NCI-H748 (cell line): ENCODE measurements at regions not wholly inside any gene's neighbourhood (a gene's known extent, or its start where the extent isn't known, plus 50 kb on each side); places are given as distances from the start of the nearest gene placed in this dataset.
"Not testable (repeated sequence)": the region's sequence is repeated elsewhere in the genome, so short reads cannot be mapped to it uniquely, and the experiment has no call there.

Experiments used
- DNase-seq: peaks from one replicate; lab custom pipeline; 2025; ENCODE audit not compliant: unreplicated experiment; lab: John Stamatoyannopoulos, UW

DNA sequence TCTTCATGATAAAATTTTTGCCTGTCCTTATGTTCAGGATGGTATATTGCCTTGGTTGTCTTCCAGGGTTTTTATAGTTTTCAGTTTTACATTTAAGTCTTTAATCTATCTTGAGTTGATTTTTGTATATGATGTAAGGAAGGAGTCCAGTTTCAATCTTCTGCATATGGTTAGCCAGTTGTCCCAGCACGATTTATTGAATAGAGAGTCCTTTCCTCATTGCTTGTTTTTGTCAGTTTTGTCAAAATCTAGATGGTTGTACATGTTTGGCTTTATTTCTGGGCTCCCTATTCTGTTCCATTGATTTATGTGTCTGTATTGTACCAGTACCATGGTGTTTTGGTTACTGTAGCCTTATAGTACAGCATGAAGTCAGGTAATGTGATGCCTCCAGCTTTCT, 91.6 kb upstream of the FAM98A start:
- not testable (repeated sequence) for DNase-seq

DNA sequence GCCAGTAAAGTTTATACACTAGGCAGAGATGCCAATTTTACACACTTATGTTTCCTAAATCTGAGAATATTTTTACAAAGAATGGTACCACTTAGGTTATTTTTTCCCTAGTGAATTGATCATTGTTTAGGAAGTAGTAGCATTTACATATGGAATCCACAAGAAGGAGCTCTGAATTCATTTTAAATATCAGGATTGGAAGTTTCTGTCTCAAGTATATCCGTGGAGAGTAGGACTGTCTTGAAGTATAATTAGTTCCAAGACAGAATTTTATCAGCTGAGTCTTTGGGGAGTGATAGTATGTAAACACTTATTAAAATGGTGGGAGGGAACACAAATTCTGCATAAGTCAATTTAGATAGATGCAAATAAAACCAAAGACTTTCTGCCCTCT, 82.3 kb upstream of the FAM98A start:
- no peak for DNase-seq

- DNase-seq: no peak
These were observed 81.7 kb upstream of the FAM98A start for GRCh38 chr2:33680644-33681363.

DNA sequence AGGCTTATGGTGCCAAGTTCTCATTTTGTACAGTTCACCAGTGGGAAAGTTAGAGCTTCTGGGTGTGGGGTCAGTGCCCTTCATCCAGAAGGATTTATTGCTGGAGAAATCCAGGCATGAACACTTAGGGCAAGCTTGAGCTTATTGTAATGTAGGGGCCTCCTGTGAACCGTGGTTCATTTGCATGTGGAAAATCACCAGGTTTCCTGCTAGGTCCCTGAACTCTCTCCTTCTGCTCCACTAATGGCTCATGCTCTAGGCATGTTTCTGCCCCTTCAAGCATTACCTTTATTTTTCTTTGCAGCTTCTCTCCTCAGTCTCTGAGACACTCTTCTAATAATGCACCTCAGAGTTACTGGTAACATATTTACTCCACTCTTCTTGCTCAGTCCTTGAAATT, 79.3 kb upstream of the FAM98A start:
- DNase-seq: no peak

DNA sequence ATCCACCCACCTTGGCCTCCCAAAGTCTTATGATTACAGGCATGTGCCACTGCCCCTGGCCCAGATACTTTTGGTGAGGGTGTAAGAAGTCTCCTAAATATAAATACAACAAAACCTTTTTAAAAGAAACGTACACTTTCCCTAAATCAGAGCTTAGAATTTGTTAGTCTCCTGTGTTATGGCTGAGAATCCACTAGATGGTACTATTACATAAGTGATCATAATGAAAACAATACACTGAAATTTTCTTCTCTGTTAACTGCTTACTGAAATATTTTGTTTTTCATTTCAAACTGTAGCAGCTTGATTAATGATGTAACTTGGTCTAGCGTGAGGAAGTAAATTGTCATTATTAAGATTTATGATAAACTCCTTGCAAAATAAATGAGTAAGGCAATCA, 74.8 kb upstream of the FAM98A start:
- DNase-seq: no peak

GRCh38 chr2:33672896-33673295, 73.8 kb upstream of the FAM98A start:
- DNase-seq: no peak

DNA sequence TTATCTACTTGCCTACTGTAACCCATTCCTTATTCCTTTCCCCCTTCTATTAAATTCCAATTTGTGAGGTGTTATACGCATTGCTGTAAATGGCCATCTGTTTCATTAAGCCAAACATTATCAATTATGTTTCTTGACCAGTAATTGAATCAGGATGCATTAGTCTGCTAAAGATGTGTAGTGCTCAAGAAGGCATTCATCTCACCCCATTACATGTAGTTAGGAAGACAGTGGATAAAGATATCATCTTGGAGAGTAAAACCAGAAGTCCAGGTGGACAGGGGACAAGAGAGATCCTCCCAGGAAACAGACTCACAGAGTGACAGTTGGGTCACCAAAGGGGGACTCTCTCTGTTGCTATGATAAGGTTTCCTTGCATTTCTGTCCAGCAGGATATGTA, 73.3 kb upstream of the FAM98A start:
- no peak for DNase-seq

GRCh38 chr2:33671198-33671597, 72.1 kb upstream of the FAM98A start:
- no peak for DNase-seq

- DNase-seq: no peak
These were observed 71.4 kb upstream of the FAM98A start for GRCh38 chr2:33670392-33670937.

DNA sequence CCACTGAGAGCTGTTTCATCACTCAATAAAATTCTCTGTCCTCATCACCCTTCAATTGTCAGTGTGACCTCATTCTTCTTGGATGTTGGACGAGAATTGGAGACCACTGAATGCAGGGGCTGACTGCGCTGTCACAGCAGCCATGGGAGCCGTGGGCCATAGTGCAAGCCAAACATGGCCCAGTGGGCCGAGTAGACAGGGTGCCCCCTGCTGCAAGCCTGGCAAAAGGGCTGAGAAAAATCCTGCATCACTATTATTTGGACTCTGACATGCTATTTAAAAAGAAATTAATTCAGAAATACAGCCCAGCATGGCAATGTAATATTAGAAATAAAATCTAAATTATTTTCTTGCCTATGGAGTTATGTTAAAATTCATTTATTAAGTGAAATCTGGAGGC, 67.8 kb upstream of the FAM98A start:
- DNase-seq: no peak

DNA sequence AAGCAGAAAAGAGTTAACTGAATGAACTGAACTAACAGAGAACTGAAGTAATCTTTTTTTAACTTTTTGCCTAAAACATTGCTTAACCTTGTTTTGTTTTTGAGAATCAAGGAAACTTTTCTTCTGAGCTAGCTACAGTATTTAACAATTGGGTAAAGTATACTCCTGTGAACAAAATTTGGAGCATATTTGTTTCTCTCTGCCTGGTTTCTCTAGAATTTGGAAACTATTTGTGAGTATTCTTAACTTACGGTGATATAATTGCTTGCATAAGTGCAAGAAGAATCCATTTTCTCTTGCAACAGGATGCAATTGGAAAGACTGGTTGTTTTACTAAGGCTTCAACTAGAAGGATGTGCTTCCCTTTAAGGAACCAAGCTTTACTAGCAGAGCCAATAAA, 65.9 kb upstream of the FAM98A start:
- no peak for DNase-seq

DNA sequence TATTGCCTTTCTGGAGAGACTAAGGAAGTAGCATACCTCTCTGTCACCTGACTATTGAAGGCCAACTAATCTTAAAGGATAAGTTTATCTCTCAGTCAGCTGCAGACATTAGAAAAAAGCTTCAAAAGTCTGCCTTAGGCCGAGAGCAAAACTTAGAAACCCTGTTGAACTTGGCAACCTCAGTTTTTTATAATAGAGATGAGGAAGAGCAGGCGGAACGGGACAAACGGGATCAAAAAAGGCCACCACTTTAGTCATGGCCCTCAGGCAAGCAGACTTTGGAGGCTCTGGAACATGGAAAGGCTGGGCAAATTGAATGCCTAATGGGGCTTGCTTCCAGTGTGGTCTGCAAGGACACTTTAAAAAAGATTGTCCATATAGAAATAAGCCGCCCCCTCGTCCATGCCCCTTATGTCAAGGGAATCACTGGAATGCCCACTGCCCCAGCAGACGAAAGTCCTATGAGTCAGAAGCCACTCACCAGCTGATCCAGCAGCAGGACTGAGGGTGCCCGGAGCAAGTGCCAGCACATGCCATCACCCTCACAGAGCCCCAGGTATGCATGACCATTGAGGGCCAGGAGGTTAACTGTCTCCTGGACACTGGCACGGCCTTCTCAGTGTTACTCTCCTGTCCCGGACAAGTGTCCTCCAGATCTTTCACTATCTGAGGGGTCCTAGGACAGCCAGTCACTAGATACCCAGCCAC, 61.5 kb upstream of the FAM98A start:
- no peak for DNase-seq

- DNase-seq: no peak
These were observed 56.7 kb upstream of the FAM98A start for GRCh38 chr2:33655626-33656320.

DNA sequence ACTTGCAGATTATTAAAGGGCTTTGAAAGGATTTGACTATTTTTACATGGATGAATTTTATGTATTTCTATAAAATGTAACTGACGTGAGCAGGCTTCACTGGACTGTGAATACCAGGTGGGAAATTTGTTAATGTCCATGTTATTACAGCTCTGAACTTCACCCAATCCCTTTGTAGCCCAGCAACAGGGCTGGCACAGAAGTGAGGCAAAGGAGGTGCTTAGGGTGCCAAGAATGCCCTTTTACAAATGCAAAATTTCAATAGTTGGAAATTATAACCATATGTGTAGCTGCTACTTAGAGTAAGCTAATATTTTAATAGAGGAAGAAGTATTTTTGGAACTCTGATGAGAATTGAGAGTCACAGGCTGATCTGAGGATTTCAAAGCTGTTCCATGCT, 53.7 kb upstream of the FAM98A start:
- no peak for DNase-seq

GRCh38 chr2:33650171-33650570, 51.1 kb upstream of the FAM98A start:
- no peak for DNase-seq
